ENCODE measurements at regions not wholly inside any gene's neighbourhood (a gene's known extent, or its start where the extent isn't known, plus 50 kb on each side); places are given as distances from the start of the nearest gene placed in this dataset.

DNA sequence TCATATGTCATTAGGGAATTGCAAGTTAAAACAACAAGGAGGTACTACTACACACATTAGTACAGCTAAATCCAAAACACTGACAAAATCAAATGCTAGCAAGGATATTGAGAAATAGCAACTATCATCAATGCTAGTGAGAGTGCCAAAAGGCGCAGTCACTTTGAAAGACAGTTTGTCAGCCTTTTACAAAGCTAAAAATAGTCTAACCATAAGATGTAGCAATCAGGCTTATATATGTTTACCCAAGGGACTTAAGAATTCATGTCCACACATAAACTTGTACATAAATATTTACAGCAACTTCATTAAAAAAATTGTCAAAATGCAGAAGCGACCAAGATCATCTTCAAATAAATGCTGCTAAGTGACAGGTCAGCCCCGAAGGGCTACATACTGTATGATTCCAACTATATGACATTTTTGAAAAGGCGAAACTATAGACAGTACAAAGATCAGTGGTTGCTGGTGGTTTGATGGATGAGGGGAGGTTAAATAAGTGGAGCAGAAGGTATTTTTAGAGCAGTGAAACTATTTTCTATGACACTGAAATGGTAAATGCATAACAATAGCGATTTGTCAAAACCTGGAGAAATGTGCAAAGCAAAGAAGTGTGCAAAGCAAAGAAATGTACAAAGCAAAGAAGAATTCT, 704.8 kb downstream of the ARAP2 start:
- Histone ChIP-seq H3K4me3 (no peak overlapping the region), H3K4me1 (no peaks in the 10 kb centered on the region), H3K27ac (no peak overlapping the region), H3K9me3 (peaks cover 0 to 3% (median 0%) of the 10 kb centered on the region in 4 donors), H3K27me3 (no peaks in the 10 kb centered on the region), H3K36me3 (no peaks in the 10 kb centered on the region)
- 73 to 80% methylated on average over 5 of the region's 5 CpGs for WGBS, 2 donors
- ATAC-seq (ENCODE audit: low FRiP score in 2 of 2) (no peak), DNase-seq (no peak)
- TF ChIP-seq EP300 (IDR thresholded peaks at IDR 0.05) (no peak), POLR2A (IDR thresholded peaks at IDR 0.05) (no peak), POLR2AphosphoS5 (IDR thresholded peaks at IDR 0.05) (no peak)
- TF ChIP-seq, protein P1, sequence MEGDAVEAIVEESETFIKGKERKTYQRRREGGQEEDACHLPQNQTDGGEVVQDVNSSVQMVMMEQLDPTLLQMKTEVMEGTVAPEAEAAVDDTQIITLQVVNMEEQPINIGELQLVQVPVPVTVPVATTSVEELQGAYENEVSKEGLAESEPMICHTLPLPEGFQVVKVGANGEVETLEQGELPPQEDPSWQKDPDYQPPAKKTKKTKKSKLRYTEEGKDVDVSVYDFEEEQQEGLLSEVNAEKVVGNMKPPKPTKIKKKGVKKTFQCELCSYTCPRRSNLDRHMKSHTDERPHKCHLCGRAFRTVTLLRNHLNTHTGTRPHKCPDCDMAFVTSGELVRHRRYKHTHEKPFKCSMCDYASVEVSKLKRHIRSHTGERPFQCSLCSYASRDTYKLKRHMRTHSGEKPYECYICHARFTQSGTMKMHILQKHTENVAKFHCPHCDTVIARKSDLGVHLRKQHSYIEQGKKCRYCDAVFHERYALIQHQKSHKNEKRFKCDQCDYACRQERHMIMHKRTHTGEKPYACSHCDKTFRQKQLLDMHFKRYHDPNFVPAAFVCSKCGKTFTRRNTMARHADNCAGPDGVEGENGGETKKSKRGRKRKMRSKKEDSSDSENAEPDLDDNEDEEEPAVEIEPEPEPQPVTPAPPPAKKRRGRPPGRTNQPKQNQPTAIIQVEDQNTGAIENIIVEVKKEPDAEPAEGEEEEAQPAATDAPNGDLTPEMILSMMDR (IDR thresholded peaks at IDR 0.05) = no peak

DNA sequence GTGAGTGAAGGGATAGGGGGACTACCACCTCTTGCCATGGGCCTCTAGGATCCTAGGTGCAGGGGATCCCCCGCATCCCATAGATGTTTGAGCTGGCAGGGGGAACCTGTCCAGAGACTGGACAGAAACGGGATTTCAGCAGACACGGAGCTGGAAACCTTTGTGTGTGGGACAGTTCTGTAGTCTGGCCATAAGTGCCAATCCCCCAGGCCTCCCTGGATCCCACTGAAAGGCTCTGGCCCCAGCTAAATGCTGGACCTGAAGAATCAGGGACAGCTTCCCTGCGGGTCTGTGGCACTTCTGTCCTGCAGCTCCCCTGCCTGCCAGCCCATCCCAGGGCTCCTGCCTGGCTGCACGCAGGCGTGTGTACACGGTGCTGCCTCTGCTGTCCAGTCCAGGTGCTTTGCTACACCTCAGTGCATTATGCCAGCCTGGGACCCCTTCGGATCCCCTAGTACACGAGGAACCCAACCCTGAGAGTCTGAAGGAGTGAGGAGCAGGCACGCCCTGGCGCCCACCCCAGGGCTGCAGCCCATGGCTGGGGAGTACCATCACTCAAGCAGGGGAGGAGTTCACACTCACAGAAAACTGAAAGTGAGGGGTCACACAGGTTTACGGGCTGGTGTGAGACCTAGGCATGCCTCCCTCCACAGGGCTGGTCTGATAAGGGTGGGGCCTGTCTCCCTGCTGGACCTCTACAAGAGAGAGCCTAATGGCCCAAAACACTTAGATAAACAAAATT, 703.0 kb downstream of the ARAP2 start:
- no peaks in the 10 kb centered on the region for H3K36me3 ChIP-seq
- DNase-seq (peak in 1 of 2 donors; percentile 63), ATAC-seq (ENCODE audit: low FRiP score in 2 of 2) (peak; percentile 34 to 40)
- H3K27ac ChIP-seq = no peak overlapping the region
- H3K4me1 ChIP-seq = no peaks in the 10 kb centered on the region
- H3K9me3 ChIP-seq = peaks cover 0 to 3% (median 0%) of the 10 kb centered on the region in 4 donors
- no peak for TF ChIP-seq POLR2AphosphoS5 (IDR thresholded peaks at IDR 0.05)
- no peak for TF ChIP-seq POLR2A (IDR thresholded peaks at IDR 0.05)
- TF ChIP-seq EP300 (IDR thresholded peaks at IDR 0.05) = no peak
- TF ChIP-seq, protein P1 (IDR thresholded peaks at IDR 0.05) = no peak
- WGBS, 2 donors = 85 to 92% methylated on average over 3 to 10 of the region's 12 CpGs
- no peak overlapping the region for H3K4me3 ChIP-seq
- H3K27me3 ChIP-seq = no peaks in the 10 kb centered on the region

DNA sequence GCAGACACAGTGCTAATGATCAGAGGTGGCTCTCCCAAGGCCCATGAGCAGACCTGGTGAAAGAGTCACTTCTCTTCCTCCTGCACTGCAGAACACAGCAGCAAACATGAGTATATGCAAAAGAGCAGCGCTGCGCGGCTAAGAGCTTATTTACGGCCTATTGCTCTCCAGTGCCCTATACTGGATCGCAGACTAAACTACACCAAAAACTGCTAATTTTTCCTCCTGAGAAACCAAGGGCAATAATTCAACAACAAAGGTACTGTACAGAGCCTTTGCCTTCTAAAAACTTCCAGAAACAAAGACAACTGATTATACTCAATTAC, 702.5 kb downstream of the ARAP2 start:
- ATAC-seq (ENCODE audit: low FRiP score in 2 of 2) = no peak
- TF ChIP-seq, protein P1 (IDR thresholded peaks at IDR 0.05) = no peak
- TF ChIP-seq POLR2A (IDR thresholded peaks at IDR 0.05) (no peak), EP300 (IDR thresholded peaks at IDR 0.05) (no peak), POLR2AphosphoS5 (IDR thresholded peaks at IDR 0.05) (no peak)

DNA sequence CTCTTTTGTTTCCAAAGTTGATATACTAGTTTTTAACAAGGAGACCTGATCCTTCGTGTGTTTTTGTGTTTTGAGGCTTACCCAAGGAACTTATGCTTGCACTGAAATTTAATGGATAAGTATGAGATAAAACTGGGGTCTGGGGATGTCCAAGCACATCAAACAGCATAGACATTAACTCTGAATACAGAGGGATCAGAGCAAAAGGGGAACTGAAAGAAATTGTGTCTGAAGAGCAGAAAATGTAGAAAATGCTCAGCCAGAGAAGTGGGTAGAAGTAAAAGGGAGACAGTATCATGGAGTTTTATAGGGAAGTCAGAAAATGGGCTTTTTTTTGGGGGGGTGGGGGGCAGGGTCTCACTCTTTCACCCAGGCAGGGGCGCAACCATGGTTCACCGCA, 695.4 kb downstream of the ARAP2 start:
- Histone ChIP-seq H3K36me3 (no peaks in the 10 kb centered on the region), H3K4me3 (no peak overlapping the region), H3K27me3 (no peaks in the 10 kb centered on the region), H3K27ac (no peak overlapping the region), H3K4me1 (no peaks in the 10 kb centered on the region), H3K9me3 (no peaks in the 10 kb centered on the region)
- TF ChIP-seq, protein P1 (IDR thresholded peaks at IDR 0.05) = no peak
- TF ChIP-seq POLR2AphosphoS5 (IDR thresholded peaks at IDR 0.05) (no peak), EP300 (IDR thresholded peaks at IDR 0.05) (no peak), POLR2A (IDR thresholded peaks at IDR 0.05) (no peak)
- 85 to 88% methylated on average over 3 of the region's 3 CpGs for WGBS, 2 donors
- DNase-seq (no peak), ATAC-seq (ENCODE audit: low FRiP score in 2 of 2) (no peak)

More for the DNA sequence above, 702.5 kb downstream of the ARAP2 start:
- H3K27ac ChIP-seq = no peak overlapping the region
- H3K9me3 ChIP-seq = peaks cover 0 to 3% (median 0%) of the 10 kb centered on the region in 4 donors
- DNase-seq = no peak
- no peaks in the 10 kb centered on the region for H3K4me1 ChIP-seq
- no peaks in the 10 kb centered on the region for H3K36me3 ChIP-seq
- no peaks in the 10 kb centered on the region for H3K27me3 ChIP-seq
- 78 to 89% methylated on average over 5 of the region's 5 CpGs for WGBS, 2 donors
- no peak overlapping the region for H3K4me3 ChIP-seq
